MM.1S (cell line): ENCODE measurements at regions not wholly inside any gene's neighbourhood (a gene's known extent, or its start where the extent isn't known, plus 50 kb on each side); places are given as distances from the start of the nearest gene placed in this dataset.

Experiments used
- DNase-seq: peaks from one replicate; pipeline ENCODE4 v3.0.0-alpha.2; 2015
- H2AFZ ChIP-seq: fragments of 300-600 bp; sonication (generic); 2 replicates; pipeline ENCODE4 v1.6.0; 2016; ENCODE audit warnings: antibody characterized with exemption, low read length
- H3F3A ChIP-seq: fragments of 300-600 bp; sonication (generic); 2 replicates; pipeline ENCODE4 v1.6.1; 2016; ENCODE audit warnings: mild to moderate bottlenecking, antibody characterized with exemption, low read length, moderate library complexity, mixed read lengths; ENCODE audit not compliant: insufficient read depth
- H3K27ac ChIP-seq: fragments of 300-600 bp; sonication (generic); 2 replicates; pipeline ENCODE4 v1.5.1; 2016; ENCODE audit warnings: mild to moderate bottlenecking, low read length
- H3K27me3 ChIP-seq: fragments of 300-600 bp; sonication (generic); replicated peaks from 2 replicates; pipeline ENCODE4 v1.6.0; 2016; ENCODE audit warnings: low read length; ENCODE audit not compliant: insufficient read depth
- H3K36me3 ChIP-seq: fragments of 300-600 bp; sonication (generic); replicated peaks from 2 replicates; pipeline ENCODE4 v1.6.1; 2016; ENCODE audit warnings: mild to moderate bottlenecking, low read length, mixed read lengths; ENCODE audit not compliant: insufficient read depth
- H3K4me1 ChIP-seq: fragments of 300-600 bp; sonication (generic); 2 replicates; pipeline ENCODE4 v1.6.1; 2016; ENCODE audit warnings: low read length, mixed read lengths
- H3K4me2 ChIP-seq: fragments of 300-600 bp; sonication (generic); 2 replicates; pipeline ENCODE4 v1.6.0; 2016; ENCODE audit warnings: low read depth, low read length
- H3K4me3 ChIP-seq: fragments of 300-600 bp; sonication (generic); 2 replicates; pipeline ENCODE4 v1.5.1; 2016; ENCODE audit warnings: low read length, mixed read lengths
- H3K79me2 ChIP-seq: fragments of 300-600 bp; sonication (generic); 2 replicates; pipeline ENCODE4 v1.6.1; 2016; ENCODE audit warnings: mixed run types, low read length, mixed read lengths
- H3K9ac ChIP-seq: fragments of 300-600 bp; sonication (generic); 2 replicates; pipeline ENCODE4 v1.6.1; 2016; ENCODE audit warnings: low read length, mixed read lengths
- H3K9me2 ChIP-seq: fragments of 300-600 bp; sonication (generic); replicated peaks from 2 replicates; pipeline ENCODE4 v1.6.1; 2016; ENCODE audit warnings: mild to moderate bottlenecking, low read length, mixed read lengths; ENCODE audit not compliant: insufficient read depth
- H3K9me3 ChIP-seq: fragments of 300-600 bp; sonication (generic); replicated peaks from 2 replicates; pipeline ENCODE4 v1.6.1; 2016; ENCODE audit warnings: mild to moderate bottlenecking, low read length, mixed read lengths; ENCODE audit not compliant: insufficient read depth
- H4K20me1 ChIP-seq: fragments of 300-600 bp; sonication (generic); 2 replicates; pipeline ENCODE4 v1.6.1; 2016; ENCODE audit warnings: mild to moderate bottlenecking, low read length, moderate library complexity, mixed read lengths; ENCODE audit not compliant: insufficient read depth
- CTCF ChIP-seq: fragments of 300-600 bp; sonication (generic); IDR thresholded peaks from 2 replicates; pipeline ENCODE4 v1.5.1; 2016; ENCODE audit warnings: antibody characterized with exemption, low read length, mixed read lengths
- EZH2 ChIP-seq: fragments of 300-600 bp; sonication (generic); optimal IDR thresholded peaks from 2 replicates; pipeline ENCODE3; 2017; ENCODE audit warnings: low read depth, mild to moderate bottlenecking, antibody characterized with exemption, low read length, mixed read lengths
- EZH2phosphoT487 ChIP-seq: fragments of 300-600 bp; sonication (generic); IDR thresholded peaks from 2 replicates; pipeline ENCODE4 v1.6.1; 2018; ENCODE audit warnings: antibody characterized with exemption, low read length

GRCh38 chr2:208927867-208928266 lies 496.0 kb upstream of the MAP2 start:
- TF ChIP-seq CTCF = no peak
- TF ChIP-seq EZH2phosphoT487 = no peak
- TF ChIP-seq EZH2 = no peak
- no peaks in the 10 kb centered on the region for H3K27me3 ChIP-seq
- H3K9me2 ChIP-seq = no peaks in the 10 kb centered on the region
- H4K20me1 ChIP-seq = no peaks in the 10 kb centered on the region
- H3K79me2 ChIP-seq = no peaks in the 10 kb centered on the region
- no peak for DNase-seq
- H3K4me3 ChIP-seq = no peak overlapping the region
- H3F3A ChIP-seq = no peaks in the 10 kb centered on the region
- no peaks in the 10 kb centered on the region for H3K4me1 ChIP-seq
- no peak overlapping the region for H2AFZ ChIP-seq
- H3K9ac ChIP-seq = no peak overlapping the region
- no peak overlapping the region for H3K4me2 ChIP-seq
- H3K36me3 ChIP-seq = no peaks in the 10 kb centered on the region
- no peak overlapping the region for H3K27ac ChIP-seq
- no peaks in the 10 kb centered on the region for H3K9me3 ChIP-seq

- Histone ChIP-seq H3K9me2 (no peaks in the 10 kb centered on the region), H3K9ac (no peak overlapping the region), H3F3A (no peaks in the 10 kb centered on the region), H3K27ac (no peak overlapping the region), H3K9me3 (no peaks in the 10 kb centered on the region), H3K4me1 (no peaks in the 10 kb centered on the region), H3K79me2 (no peaks in the 10 kb centered on the region), H4K20me1 (no peaks in the 10 kb centered on the region), H2AFZ (no peak overlapping the region), H3K27me3 (no peaks in the 10 kb centered on the region), H3K4me3 (no peak overlapping the region), H3K4me2 (no peak overlapping the region), H3K36me3 (no peaks in the 10 kb centered on the region)
- TF ChIP-seq EZH2phosphoT487 = no peak
- TF ChIP-seq EZH2 = no peak
- no peak for TF ChIP-seq CTCF
- DNase-seq = no peak
Measured at GRCh38 chr2:208929139-208929864, 494.5 kb upstream of the MAP2 start.

GRCh38 chr2:208929894-208930427 lies 493.9 kb upstream of the MAP2 start:
- no peaks in the 10 kb centered on the region for H3K79me2 ChIP-seq
- DNase-seq = no peak
- H3K36me3 ChIP-seq = no peaks in the 10 kb centered on the region
- H3K27me3 ChIP-seq = no peaks in the 10 kb centered on the region
- peaks cover 2% of the 10 kb centered on the region for H3K4me1 ChIP-seq
- H3K9me3 ChIP-seq = no peaks in the 10 kb centered on the region
- H3K27ac ChIP-seq = no peak overlapping the region
- no peaks in the 10 kb centered on the region for H4K20me1 ChIP-seq
- H3K4me3 ChIP-seq = no peak overlapping the region
- H3K9ac ChIP-seq = no peak overlapping the region
- H3K4me2 ChIP-seq = no peak overlapping the region
- no peak overlapping the region for H2AFZ ChIP-seq
- TF ChIP-seq EZH2 (no peak), CTCF (no peak), EZH2phosphoT487 (no peak)
- H3F3A ChIP-seq = no peaks in the 10 kb centered on the region
- H3K9me2 ChIP-seq = no peaks in the 10 kb centered on the region
